GM21360 (cell line): ENCODE measurements at regions not wholly inside any gene's neighbourhood (a gene's known extent, or its start where the extent isn't known, plus 50 kb on each side); places are given as distances from the start of the nearest gene placed in this dataset.

Experiments used
- ATAC-seq: cut with Tn5 transposase; IDR thresholded peaks from one replicate; pipeline ENCODE4 v1.9.1; 2021; ENCODE audit warnings: mild to moderate bottlenecking, moderate library complexity; ENCODE audit not compliant: unreplicated experiment

GRCh38 chr3:181660337-181660736, 51.4 kb upstream of the SOX2 start:
- ATAC-seq = no peak

DNA sequence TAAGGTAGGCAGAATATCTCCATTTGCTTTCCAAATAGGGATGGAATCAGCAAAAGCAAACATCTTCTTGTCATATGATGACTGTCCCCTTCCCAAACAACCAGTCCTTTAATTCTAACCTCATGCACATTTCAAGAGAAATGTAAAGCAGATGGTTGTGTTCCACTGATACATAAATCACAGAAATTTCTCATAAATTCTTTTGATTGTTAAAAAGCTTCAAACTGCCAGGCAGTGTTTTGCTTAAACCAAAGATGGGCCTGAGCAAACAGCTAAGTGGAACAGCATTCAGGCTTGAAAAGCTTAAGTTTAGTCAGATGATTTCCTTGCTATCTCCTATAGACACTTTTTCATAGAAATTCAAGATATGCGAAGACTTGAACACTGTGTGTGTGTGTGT, 74.3 kb upstream of the SOX2 start:
- no peak for ATAC-seq

- no peak for ATAC-seq
Measured at GRCh38 chr3:181637056-181637455, 74.7 kb upstream of the SOX2 start.

DNA sequence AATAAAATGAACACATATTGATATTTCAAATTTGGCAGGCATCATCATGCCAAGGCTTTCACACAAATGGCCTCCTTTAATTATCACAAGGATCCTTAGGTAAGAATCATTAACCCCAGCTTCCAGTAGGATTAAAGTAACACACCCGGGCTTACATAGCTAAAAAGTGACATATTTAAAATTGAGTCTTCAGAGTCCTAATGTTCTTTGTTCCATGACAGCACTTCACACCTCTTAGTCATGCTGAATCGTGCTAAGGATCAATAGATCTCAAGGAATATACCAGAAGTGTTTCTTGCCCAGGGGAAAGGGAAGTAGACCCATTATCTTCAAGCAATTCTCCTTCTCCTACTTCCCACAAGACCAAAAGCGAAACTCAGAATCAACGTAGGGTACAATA, 76.6 kb upstream of the SOX2 start:
- no peak for ATAC-seq

DNA sequence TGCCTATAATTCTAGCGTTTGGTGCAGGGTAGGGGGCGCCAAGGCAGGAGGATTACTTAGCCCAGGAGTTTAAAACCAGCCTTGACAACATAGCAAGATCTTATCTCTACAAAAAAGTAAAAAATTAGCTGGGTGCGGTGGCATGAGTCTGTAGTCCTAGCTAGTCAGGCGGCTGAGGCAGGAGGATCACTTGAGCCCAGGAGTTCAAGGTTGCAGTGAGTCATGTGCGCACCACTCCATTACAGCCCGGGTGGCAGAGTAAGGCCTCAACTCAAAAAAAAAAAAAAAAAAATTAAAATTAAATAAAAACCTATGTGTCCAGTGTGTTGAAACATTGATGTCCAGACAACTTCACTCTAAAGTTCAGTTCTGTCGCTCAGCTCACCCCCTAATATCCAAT, 78.2 kb upstream of the SOX2 start:
- ATAC-seq = no peak

DNA sequence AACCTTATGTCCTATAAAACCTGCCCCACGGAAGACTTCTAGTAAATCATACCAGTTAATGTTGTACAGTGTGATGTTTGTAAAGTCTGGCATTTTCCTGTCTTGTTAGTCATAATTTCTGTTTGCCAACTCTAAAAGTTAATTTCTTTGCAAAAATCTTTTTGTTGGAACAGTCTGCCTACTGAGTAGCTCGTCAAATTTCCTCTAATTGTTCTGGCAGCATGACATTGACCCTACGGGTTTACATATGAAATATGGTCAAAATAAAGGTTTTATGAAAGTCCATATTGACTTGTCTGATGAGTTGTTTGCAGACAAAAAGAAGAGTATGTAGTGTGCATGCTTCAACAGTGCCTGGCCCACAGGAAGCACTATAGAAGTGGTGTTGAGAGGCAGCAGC, 79.8 kb upstream of the SOX2 start:
- no peak for ATAC-seq

DNA sequence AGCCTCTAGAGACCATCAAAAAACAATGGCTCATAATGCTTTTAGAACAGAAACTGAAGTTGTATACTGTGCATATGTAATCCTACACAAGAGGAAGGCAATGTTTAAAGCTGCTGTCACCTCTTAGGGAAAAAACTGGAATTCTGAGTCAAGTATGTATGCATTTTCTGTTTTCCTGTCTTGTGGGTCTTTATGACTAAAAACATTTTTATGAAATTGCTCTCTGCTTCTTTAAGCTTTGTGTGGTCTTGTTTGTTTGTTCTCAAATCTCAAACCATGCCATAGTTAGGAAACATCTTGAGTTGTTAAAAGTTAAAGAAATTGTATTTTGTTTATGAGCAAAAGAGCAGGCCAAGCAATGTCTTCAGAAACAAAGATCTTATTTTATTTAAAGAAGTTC, 80.9 kb upstream of the SOX2 start:
- no peak for ATAC-seq

- no peak for ATAC-seq
Measured at GRCh38 chr3:181629711-181630110, 82.0 kb upstream of the SOX2 start.

- ATAC-seq = no peak
Measured at GRCh38 chr3:181629029-181629428, 82.7 kb upstream of the SOX2 start.

GRCh38 chr3:181628384-181628783, 83.3 kb upstream of the SOX2 start:
- no peak for ATAC-seq

DNA sequence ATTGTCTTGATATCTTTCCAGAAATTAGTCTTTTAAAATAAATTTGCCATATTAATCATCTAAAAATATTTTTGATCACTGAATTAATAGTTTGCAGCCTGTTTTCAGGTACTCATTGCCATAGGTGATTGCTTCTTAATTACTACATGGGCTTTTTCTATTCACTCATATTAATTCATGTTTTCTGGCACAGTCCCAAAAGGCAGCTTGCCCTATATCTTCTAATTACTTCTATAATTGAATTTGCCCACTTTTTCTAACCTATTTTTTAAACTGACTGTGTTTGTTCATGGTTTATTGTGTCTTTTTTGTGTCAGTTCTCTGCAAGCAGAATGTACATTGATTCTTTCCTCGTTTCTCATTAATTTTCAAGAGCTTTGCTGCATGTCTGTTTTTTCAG, 85.7 kb upstream of the SOX2 start:
- ATAC-seq = no peak

GRCh38 chr3:181623924-181624694, 87.6 kb upstream of the SOX2 start:
- no peak for ATAC-seq

DNA sequence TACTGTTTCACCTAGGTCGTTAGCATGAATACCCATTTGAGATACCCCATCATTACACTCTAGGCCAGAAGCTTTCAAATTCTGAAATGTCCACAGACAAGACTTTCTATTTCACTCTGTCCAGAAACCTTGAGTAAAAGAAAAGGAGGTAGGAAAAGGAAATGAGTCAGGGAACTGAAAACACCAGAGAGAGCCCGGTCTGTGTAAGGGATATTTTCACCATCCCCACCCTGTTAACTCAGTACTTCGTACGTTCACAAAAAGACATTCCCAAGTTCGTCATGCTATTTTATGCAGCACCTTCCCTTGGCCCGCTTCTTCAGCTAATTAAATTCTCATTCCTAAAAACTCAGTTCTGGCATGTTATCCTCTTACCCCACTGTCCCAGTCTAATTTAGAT, 89.4 kb upstream of the SOX2 start:
- no peak for ATAC-seq

DNA sequence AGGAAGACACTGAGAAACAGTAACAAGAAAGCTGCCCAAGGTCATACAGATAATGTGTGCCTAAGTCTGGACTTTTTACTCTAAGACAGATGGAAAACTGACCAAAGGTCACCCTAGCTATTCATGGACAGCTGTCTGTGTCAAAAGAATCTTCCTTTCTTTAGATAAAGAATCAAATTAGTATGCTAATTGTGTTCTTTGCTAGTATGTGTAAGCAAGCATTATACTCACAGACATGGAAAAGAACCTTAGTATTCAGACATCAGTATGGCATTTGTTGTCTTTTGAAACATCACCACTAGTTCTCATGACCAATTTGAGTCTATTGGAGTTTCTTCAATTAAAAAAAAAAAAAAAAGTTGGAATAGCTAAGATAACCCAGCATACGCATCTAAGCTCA, 91.8 kb upstream of the SOX2 start:
- no peak for ATAC-seq

DNA sequence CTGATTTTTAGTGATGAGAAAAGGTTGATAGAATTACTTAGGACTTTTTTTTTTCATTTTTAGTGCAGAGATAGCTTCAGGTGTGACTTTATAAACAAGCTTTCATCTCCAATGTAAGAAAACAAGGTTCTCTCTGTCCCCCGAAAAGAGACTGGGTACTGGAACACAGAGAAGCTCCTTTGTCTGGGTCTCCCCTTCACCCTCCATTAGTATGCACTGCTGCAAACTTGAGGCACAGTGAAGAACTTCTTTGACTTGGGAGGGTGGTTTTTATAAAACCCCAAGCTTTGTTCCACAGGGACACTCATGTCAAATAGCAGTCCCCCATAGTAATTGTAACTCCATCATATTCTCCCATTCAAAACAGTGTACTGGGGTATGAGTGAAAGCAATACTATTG, 93.5 kb upstream of the SOX2 start:
- ATAC-seq = no peak

GRCh38 chr3:181616088-181617070, 95.3 kb upstream of the SOX2 start:
- ATAC-seq = no peak

DNA sequence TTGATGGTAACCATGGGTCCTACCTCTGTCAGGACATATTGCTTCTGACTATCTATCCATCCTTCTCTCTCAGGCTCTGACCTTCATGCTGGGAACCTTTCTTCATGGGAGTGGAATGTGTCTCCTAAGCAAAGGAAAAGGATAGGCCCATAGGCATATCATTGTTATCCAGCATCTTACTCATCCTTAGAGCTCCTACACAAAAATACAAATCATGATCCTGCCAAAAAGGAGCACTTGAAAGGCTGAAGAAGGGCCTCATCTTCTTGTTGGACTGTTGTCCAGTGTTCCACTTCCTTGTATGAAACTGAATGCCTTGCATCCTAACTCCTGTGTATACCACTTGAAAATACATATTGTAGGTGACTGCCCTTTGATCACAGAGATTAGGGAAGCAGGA, 96.1 kb upstream of the SOX2 start:
- no peak for ATAC-seq

DNA sequence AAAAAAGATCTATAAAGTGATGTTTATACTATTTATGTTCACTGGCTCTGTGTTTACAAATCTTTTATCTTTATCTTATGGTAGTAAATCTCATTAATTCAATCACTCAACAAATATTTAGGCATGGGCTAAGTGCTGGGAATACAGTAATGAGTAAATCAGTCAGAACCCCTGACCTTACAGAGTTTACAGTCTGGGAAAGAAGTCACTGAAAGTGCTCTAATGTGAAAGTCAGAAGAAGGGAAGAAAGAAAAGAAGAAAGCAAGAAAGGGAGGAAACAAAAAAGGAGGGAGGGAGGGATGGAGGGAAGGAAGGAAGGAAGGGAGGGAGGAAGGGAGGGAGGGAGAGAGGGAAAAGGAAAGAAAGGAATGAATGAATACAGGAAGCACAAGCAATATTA, 96.8 kb upstream of the SOX2 start:
- no peak for ATAC-seq

DNA sequence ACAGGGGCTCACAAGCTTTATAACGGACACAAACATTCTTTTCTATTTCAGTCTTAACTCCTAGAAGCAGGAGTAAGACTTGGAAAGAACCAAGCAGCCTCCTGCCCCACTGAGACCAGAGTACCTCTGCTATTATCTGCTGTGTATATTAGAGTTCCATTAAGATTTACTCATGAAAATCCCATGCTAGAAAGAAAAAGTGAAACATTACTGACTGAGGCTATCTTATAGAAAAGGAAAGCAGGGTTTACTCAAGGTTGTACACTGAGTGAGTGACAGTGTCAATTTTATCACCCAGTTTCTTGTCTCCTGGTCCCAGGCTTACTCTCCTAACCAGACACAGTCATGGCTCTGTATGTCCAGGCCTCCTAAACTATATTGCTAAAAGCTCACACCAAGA, 97.9 kb upstream of the SOX2 start:
- no peak for ATAC-seq

DNA sequence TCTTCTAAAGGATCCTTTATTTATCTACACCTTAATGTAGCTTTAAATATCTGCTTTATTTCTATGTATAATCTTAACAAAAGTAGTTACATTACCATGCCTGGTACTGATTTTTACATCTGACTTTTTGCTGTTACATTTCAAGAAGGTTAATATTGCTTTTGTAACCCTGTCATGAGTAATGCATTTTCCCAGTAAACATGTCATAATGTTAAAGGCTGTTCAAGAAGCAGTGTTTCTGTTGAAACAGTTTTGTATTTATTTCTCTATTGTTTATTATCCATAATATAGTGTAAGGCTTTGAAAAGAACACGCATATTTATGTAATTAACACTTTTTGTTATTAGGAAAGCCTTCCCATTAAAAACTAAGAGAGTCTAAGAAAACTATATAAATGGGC, 98.5 kb upstream of the SOX2 start:
- no peak for ATAC-seq

DNA sequence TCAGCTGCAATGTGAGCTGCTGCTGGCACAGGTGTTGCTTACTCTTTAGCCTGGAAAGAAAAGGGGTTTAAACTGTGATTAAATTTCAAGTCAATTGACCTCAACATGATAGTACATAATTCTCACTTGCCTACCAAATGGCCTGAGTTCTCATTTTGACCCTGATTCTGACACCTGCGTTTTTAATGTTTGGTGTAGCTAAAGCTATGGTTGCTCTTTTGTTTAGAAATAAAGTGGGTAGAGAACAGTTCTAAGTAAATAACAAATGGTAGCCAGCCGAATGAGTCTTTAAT, 100.8 kb upstream of the SOX2 start:
- ATAC-seq = no peak
